ENCODE measurements at regions not wholly inside any gene's neighbourhood (a gene's known extent, or its start where the extent isn't known, plus 50 kb on each side); places are given as distances from the start of the nearest gene placed in this dataset.
"Not testable (repeated sequence)": the region's sequence is repeated elsewhere in the genome, so short reads cannot be mapped to it uniquely, and the experiment has no call there.

- no peak for DNase-seq
These were observed 269.1 kb upstream of the ZFP42 start for GRCh38 chr4:187726485-187726884.

- DNase-seq = no peak
These were observed 263.0 kb upstream of the ZFP42 start for GRCh38 chr4:187732524-187732923.

GRCh38 chr4:187739771-187740170 is 255.8 kb upstream of the ZFP42 start:
- no peak for DNase-seq

GRCh38 chr4:187744911-187745310 is 250.7 kb upstream of the ZFP42 start:
- DNase-seq = no peak

GRCh38 chr4:187750652-187751051 is 244.9 kb upstream of the ZFP42 start:
- not testable (repeated sequence) for DNase-seq

GRCh38 chr4:187767158-187767557 is 228.4 kb upstream of the ZFP42 start:
- DNase-seq = no peak

GRCh38 chr4:187767687-187768086 is 227.9 kb upstream of the ZFP42 start:
- no peak for DNase-seq

- no peak for DNase-seq
These were observed 225.2 kb upstream of the ZFP42 start for GRCh38 chr4:187770345-187770744.

GRCh38 chr4:187777954-187778353 is 217.6 kb upstream of the ZFP42 start:
- DNase-seq = no peak

GRCh38 chr4:187780070-187780469 is 215.5 kb upstream of the ZFP42 start:
- no peak for DNase-seq

GRCh38 chr4:187782286-187782824 is 213.2 kb upstream of the ZFP42 start:
- no peak for DNase-seq

GRCh38 chr4:187786190-187786589 is 209.4 kb upstream of the ZFP42 start:
- DNase-seq = no peak

- DNase-seq = no peak
These were observed 206.5 kb upstream of the ZFP42 start for GRCh38 chr4:187789078-187789477.

GRCh38 chr4:187795737-187796136 is 199.8 kb upstream of the ZFP42 start:
- no peak for DNase-seq

- DNase-seq = no peak
These were observed 197.2 kb upstream of the ZFP42 start for GRCh38 chr4:187798385-187798784.

- DNase-seq = no peak
These were observed 195.8 kb upstream of the ZFP42 start for GRCh38 chr4:187799735-187800134.

GRCh38 chr4:187811591-187811990 is 184.0 kb upstream of the ZFP42 start:
- no peak for DNase-seq

- DNase-seq = peak; percentile 43
These were observed 180.7 kb upstream of the ZFP42 start for GRCh38 chr4:187814737-187815465.

- no peak for DNase-seq
These were observed 168.8 kb upstream of the ZFP42 start for GRCh38 chr4:187826725-187827124.

- no peak for DNase-seq
These were observed 167.9 kb upstream of the ZFP42 start for GRCh38 chr4:187827631-187828030.

GRCh38 chr4:187839765-187840164 is 155.8 kb upstream of the ZFP42 start:
- no peak for DNase-seq

- no peak for DNase-seq
These were observed 154.8 kb upstream of the ZFP42 start for GRCh38 chr4:187840814-187841213.

- no peak for DNase-seq
These were observed 145.9 kb upstream of the ZFP42 start for GRCh38 chr4:187849556-187850225.

- DNase-seq = no peak
These were observed 129.7 kb upstream of the ZFP42 start for GRCh38 chr4:187865914-187866313.

All from DMS153 (cell line).